ENCODE measurements at regions not wholly inside any gene's neighbourhood (a gene's known extent, or its start where the extent isn't known, plus 50 kb on each side); places are given as distances from the start of the nearest gene placed in this dataset.
A peak's percentile ranks its signal among the peaks of the same experiment; 100 is the strongest.

DNA sequence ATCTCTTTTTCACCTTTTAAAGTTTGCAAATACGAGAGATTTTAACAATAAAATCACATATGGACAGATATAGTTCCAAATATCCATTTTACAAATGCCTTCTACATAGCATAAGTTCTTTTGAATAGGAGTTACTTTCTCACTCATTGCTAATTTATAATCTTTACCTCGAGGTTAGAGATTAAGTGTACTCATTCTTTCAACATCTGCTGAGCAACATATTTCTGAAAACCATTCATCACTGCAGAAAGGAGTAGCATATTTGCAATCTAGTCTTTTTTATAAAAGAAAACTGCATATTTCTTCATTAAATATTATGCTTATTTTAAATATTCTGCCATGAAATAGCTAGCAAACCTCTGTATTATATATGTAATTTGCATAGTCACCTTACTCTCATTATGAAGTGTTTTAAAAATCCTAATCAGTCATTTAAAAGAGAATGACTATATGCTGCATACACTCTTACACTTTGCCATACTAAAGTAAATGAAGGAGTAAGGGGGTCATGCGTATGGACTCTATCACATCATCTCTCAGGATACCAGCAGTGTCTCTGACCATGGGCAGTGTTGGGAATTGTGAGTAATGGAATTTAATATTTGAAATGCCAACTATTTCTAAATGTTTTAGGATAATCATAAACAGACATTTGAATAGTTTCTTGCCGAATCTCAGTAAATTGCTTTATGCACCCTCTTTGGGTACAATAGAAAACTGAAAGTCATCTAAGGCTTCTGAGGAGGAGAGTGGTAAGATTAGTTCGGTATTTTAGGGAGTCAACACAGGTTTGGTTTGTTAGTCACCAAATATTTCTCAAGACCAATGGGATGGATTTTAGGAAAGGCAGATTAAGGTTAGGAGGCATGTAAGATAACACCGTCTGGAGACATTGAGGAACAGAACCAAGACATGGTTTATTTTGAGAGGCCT is 524.8 kb upstream of the ATP2B1 start:
- no peak for DNase-seq (ENCODE audit: insufficient read length, low spot score)
- TF ChIP-seq, protein P1, sequence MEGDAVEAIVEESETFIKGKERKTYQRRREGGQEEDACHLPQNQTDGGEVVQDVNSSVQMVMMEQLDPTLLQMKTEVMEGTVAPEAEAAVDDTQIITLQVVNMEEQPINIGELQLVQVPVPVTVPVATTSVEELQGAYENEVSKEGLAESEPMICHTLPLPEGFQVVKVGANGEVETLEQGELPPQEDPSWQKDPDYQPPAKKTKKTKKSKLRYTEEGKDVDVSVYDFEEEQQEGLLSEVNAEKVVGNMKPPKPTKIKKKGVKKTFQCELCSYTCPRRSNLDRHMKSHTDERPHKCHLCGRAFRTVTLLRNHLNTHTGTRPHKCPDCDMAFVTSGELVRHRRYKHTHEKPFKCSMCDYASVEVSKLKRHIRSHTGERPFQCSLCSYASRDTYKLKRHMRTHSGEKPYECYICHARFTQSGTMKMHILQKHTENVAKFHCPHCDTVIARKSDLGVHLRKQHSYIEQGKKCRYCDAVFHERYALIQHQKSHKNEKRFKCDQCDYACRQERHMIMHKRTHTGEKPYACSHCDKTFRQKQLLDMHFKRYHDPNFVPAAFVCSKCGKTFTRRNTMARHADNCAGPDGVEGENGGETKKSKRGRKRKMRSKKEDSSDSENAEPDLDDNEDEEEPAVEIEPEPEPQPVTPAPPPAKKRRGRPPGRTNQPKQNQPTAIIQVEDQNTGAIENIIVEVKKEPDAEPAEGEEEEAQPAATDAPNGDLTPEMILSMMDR (IDR thresholded peaks at IDR 0.05; ENCODE audit: insufficient read depth, missing control alignments) = no peak
- FAIRE-seq = no peak

DNA sequence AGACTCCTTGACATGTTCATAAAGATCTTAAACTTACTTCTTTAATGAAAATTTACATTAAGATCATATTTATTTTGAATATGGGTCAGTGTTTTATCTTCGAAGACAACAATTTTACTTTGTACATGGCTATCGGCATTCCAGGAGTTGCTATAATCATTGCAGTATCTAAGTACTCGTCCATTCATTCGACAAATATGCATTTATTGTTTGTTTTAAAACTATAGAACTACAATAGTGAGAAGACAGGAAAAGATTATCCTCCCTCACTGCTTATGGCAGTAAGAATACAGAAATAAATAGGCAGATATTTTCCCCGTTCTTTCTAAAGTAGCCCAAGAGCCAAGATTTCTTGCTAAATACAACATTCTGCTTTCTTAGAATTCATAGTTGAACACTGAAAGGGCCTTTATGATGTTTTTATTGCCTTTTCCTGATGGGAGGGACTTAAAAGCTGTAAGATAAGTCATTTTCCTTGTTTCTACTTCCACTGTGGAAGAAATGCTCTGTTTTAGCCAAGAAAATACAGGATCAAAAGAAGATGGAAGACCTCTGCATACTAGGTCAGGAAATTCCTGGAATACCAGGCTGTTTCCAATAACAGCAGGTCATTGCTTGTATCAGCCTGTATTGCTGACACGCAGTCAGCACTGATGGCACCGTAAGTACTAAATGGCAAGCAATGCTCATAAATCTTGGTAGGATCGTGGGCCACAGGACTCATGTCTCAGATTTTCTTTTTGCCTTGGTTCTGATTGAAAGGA is 521.0 kb upstream of the ATP2B1 start:
- no peak for FAIRE-seq
- TF ChIP-seq, protein P1 (IDR thresholded peaks at IDR 0.05; ENCODE audit: insufficient read depth, missing control alignments) = no peak
- DNase-seq (ENCODE audit: insufficient read length, low spot score) = no peak

DNA sequence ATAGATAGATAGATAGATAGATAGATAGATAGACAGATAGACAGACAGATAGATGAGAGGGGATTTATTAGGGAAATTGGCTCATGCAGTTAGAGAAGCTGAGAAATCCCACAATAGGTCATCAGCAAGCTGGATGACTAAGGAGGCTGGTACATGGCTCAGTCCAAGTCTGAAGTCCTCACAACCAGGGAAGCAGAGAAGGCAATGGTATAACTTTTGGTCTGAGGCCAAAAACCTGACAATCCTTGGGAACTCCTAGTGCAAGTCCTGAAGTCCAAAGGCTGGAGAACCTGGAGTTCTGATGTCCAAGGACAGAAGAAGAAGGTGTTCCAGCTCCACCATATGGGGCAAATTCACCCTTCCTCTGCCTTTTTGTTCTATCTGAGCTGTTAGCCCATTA is 517.6 kb upstream of the ATP2B1 start:
- FAIRE-seq (no peak), DNase-seq (ENCODE audit: insufficient read length, low spot score) (no peak)
- TF ChIP-seq, protein P1 (IDR thresholded peaks at IDR 0.05; ENCODE audit: insufficient read depth, missing control alignments) = no peak

DNA sequence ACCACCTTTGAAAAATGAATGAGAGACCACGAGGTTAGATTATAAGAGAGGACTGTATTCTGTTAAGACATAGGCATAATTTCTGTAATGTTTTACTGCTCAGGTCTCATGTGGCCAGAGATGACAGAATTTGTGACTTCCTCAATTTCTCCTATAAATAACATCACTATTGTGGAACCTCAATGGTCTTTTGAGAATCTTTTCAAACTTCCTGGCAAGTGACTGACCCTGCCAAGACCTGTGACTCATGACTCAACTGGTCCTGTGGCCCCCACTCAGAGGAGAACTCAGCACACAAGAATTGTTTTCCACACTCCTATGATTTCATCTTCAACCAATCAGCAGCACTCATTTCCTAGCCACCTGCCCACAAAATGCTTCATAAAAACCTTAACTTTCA is 508.2 kb upstream of the ATP2B1 start:
- TF ChIP-seq, protein P1 (IDR thresholded peaks at IDR 0.05; ENCODE audit: insufficient read depth, missing control alignments) = no peak
- FAIRE-seq = no peak
- DNase-seq (ENCODE audit: insufficient read length, low spot score) = no peak

DNA sequence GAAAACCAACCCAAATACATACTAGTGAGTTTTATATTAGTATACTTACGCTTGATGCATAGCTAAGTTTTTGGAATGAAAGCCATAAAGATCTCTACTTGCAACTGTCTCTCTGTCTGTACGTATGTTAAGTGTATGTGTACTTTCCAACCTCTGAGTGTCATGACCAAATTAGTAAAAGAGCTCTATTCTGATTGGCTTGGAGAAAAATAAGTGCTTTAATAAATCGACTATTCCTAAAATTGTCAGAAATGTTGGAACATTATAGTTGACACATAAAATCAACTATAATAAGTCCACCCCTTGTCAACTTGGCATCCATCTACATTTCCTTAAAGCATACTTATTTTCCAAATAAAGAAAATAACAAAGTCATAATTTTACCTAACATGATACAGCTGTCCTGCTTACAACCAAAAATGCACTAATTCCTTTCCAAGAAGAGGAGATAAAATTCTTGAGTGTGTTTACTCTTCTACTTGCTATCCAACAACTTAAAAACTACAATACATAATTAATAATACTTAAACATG is 507.4 kb upstream of the ATP2B1 start:
- TF ChIP-seq, protein P1 (IDR thresholded peaks at IDR 0.05; ENCODE audit: insufficient read depth, missing control alignments) = no peak
- FAIRE-seq (peak; percentile 44), DNase-seq (ENCODE audit: insufficient read length, low spot score) (no peak)

DNA sequence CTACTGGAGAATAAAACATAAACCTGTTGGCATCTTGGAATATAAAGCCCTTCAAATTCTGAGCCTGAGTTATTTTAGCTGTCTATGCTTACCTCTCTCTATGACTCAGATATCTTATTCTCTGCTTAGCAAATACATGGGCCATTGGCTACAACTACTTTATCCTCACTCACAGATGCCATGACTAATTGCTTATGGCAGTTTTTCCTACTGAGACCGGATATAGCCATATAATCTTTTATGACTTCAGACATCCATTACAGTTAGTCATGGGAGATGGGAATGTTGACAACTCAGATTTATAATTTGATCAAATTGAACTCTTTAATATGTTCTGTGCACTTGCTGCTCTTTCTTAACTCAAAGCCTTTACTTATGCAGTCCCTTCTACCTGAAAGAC is 502.4 kb upstream of the ATP2B1 start:
- no peak for FAIRE-seq
- DNase-seq (ENCODE audit: insufficient read length, low spot score) = no peak
- TF ChIP-seq, protein P1 (IDR thresholded peaks at IDR 0.05; ENCODE audit: insufficient read depth, missing control alignments) = no peak

Data from D721Med (cell line).